ENCODE measurements at regions not wholly inside any gene's neighbourhood (a gene's known extent, or its start where the extent isn't known, plus 50 kb on each side); places are given as distances from the start of the nearest gene placed in this dataset.

- no peak for DNase-seq (ENCODE audit: extremely low spot score)
- CTCF ChIA-PET, result no interaction called here
- TF ChIP-seq BHLHE40 (IDR thresholded peaks at IDR 0.05; ENCODE audit: borderline replicate concordance), result no peak
- no peak for TF ChIP-seq SP1 (IDR thresholded peaks at IDR 0.05)
- no peak for TF ChIP-seq FOXM1 (IDR thresholded peaks at IDR 0.05; ENCODE audit: borderline replicate concordance)
- TF ChIP-seq HDGF (IDR thresholded peaks at IDR 0.05; ENCODE audit: borderline replicate concordance), result no peak
- no peak for TF ChIP-seq PKNOX1 (IDR thresholded peaks at IDR 0.05)
- no peak for TF ChIP-seq CTBP1 (IDR thresholded peaks at IDR 0.05; ENCODE audit: borderline replicate concordance)
- TF ChIP-seq TARDBP (IDR thresholded peaks at IDR 0.05), result no peak
- TF ChIP-seq ARNT (IDR thresholded peaks at IDR 0.05), result no peak
- no peak for TF ChIP-seq L3MBTL2 (conservative IDR thresholded peaks at IDR 0.05)
- POLR2A ChIA-PET, result no interaction called here
These were observed 592.5 kb downstream of the KCTD12 start for GRCh38 chr13:76293751-76294150.

- TF ChIP-seq ZNF384 (IDR thresholded peaks at IDR 0.05) (no peak), PKNOX1 (IDR thresholded peaks at IDR 0.05) (no peak), SP1 (IDR thresholded peaks at IDR 0.05) (no peak), ELF4 (IDR thresholded peaks at IDR 0.05) (no peak), FOXM1 (IDR thresholded peaks at IDR 0.05; ENCODE audit: borderline replicate concordance) (no peak), CTBP1 (IDR thresholded peaks at IDR 0.05; ENCODE audit: borderline replicate concordance) (no peak), FOXK2 (IDR thresholded peaks at IDR 0.05) (no peak), SUZ12 (IDR thresholded peaks at IDR 0.05) (no peak), FOXA1 (IDR thresholded peaks at IDR 0.05) (no peak), NFRKB (IDR thresholded peaks at IDR 0.05) (no peak)
- DNase-seq (ENCODE audit: extremely low spot score), result no peak
- POLR2A ChIA-PET, result no interaction called here
- CTCF ChIA-PET, result no interaction called here
These were observed 592.9 kb downstream of the KCTD12 start for GRCh38 chr13:76293346-76293745.

- TF ChIP-seq FOXK2 (IDR thresholded peaks at IDR 0.05) (no peak), FOXA1 (IDR thresholded peaks at IDR 0.05) (no peak), HDGF (IDR thresholded peaks at IDR 0.05; ENCODE audit: borderline replicate concordance) (no peak), ZNF384 (IDR thresholded peaks at IDR 0.05) (no peak), LEF1 (IDR thresholded peaks at IDR 0.05; ENCODE audit: borderline replicate concordance) (no peak), ARNT (IDR thresholded peaks at IDR 0.05) (no peak), PKNOX1 (IDR thresholded peaks at IDR 0.05) (no peak)
- no peak for DNase-seq (ENCODE audit: extremely low spot score)
- ChIA-PET POLR2A (no interaction called here), CTCF (no interaction called here)
These were observed 593.5 kb downstream of the KCTD12 start for GRCh38 chr13:76292726-76293125.

- CTCF ChIA-PET, result no interaction called here
- POLR2A ChIA-PET, result no interaction called here
- no peak for TF ChIP-seq ELF4 (IDR thresholded peaks at IDR 0.05)
- TF ChIP-seq SP1 (IDR thresholded peaks at IDR 0.05), result no peak
- TF ChIP-seq FOXM1 (IDR thresholded peaks at IDR 0.05; ENCODE audit: borderline replicate concordance), result no peak
- no peak for TF ChIP-seq HDGF (IDR thresholded peaks at IDR 0.05; ENCODE audit: borderline replicate concordance)
- TF ChIP-seq LEF1 (IDR thresholded peaks at IDR 0.05; ENCODE audit: borderline replicate concordance), result no peak
- no peak for TF ChIP-seq L3MBTL2 (conservative IDR thresholded peaks at IDR 0.05)
- TF ChIP-seq ZNF384 (IDR thresholded peaks at IDR 0.05), result no peak
- TF ChIP-seq FOXA1 (IDR thresholded peaks at IDR 0.05), result no peak
- TF ChIP-seq CTBP1 (IDR thresholded peaks at IDR 0.05; ENCODE audit: borderline replicate concordance), result no peak
- no peak for TF ChIP-seq TARDBP (IDR thresholded peaks at IDR 0.05)
- TF ChIP-seq ARNT (IDR thresholded peaks at IDR 0.05), result no peak
- TF ChIP-seq FOXK2 (IDR thresholded peaks at IDR 0.05), result no peak
- TF ChIP-seq BHLHE40 (IDR thresholded peaks at IDR 0.05; ENCODE audit: borderline replicate concordance), result no peak
- no peak for TF ChIP-seq NFRKB (IDR thresholded peaks at IDR 0.05)
- DNase-seq (ENCODE audit: extremely low spot score), result no peak
These were observed 594.2 kb downstream of the KCTD12 start for GRCh38 chr13:76292031-76292430.

GRCh38 chr13:76289558-76289957 lies 596.6 kb downstream of the KCTD12 start:
- TF ChIP-seq PKNOX1 (IDR thresholded peaks at IDR 0.05) (no peak), SUZ12 (IDR thresholded peaks at IDR 0.05) (no peak), BHLHE40 (IDR thresholded peaks at IDR 0.05; ENCODE audit: borderline replicate concordance) (no peak), HDGF (IDR thresholded peaks at IDR 0.05; ENCODE audit: borderline replicate concordance) (no peak), ARNT (IDR thresholded peaks at IDR 0.05) (no peak), LEF1 (IDR thresholded peaks at IDR 0.05; ENCODE audit: borderline replicate concordance) (no peak), ZNF384 (IDR thresholded peaks at IDR 0.05) (no peak), L3MBTL2 (conservative IDR thresholded peaks at IDR 0.05) (no peak), SP1 (IDR thresholded peaks at IDR 0.05) (no peak), TARDBP (IDR thresholded peaks at IDR 0.05) (no peak), FOXM1 (IDR thresholded peaks at IDR 0.05; ENCODE audit: borderline replicate concordance) (no peak), ELF4 (IDR thresholded peaks at IDR 0.05) (no peak), FOXK2 (IDR thresholded peaks at IDR 0.05) (no peak), CTBP1 (IDR thresholded peaks at IDR 0.05; ENCODE audit: borderline replicate concordance) (no peak), NFRKB (IDR thresholded peaks at IDR 0.05) (no peak), FOXA1 (IDR thresholded peaks at IDR 0.05) (no peak)
- no peak for DNase-seq (ENCODE audit: extremely low spot score)
- POLR2A ChIA-PET, result no interaction called here
- CTCF ChIA-PET, result no interaction called here

- CTCF ChIA-PET, result no interaction called here
- POLR2A ChIA-PET, result no interaction called here
- no peak for DNase-seq (ENCODE audit: extremely low spot score)
- no peak for TF ChIP-seq TARDBP (IDR thresholded peaks at IDR 0.05)
- TF ChIP-seq SP1 (IDR thresholded peaks at IDR 0.05), result no peak
- no peak for TF ChIP-seq ZNF384 (IDR thresholded peaks at IDR 0.05)
- TF ChIP-seq ELF4 (IDR thresholded peaks at IDR 0.05), result no peak
- TF ChIP-seq ARNT (IDR thresholded peaks at IDR 0.05), result no peak
- no peak for TF ChIP-seq PKNOX1 (IDR thresholded peaks at IDR 0.05)
- no peak for TF ChIP-seq CTBP1 (IDR thresholded peaks at IDR 0.05; ENCODE audit: borderline replicate concordance)
- TF ChIP-seq FOXM1 (IDR thresholded peaks at IDR 0.05; ENCODE audit: borderline replicate concordance), result no peak
- no peak for TF ChIP-seq BHLHE40 (IDR thresholded peaks at IDR 0.05; ENCODE audit: borderline replicate concordance)
- no peak for TF ChIP-seq NFRKB (IDR thresholded peaks at IDR 0.05)
- TF ChIP-seq LEF1 (IDR thresholded peaks at IDR 0.05; ENCODE audit: borderline replicate concordance), result no peak
- no peak for TF ChIP-seq FOXK2 (IDR thresholded peaks at IDR 0.05)
- TF ChIP-seq HDGF (IDR thresholded peaks at IDR 0.05; ENCODE audit: borderline replicate concordance), result no peak
- TF ChIP-seq SUZ12 (IDR thresholded peaks at IDR 0.05), result no peak
- no peak for TF ChIP-seq FOXA1 (IDR thresholded peaks at IDR 0.05)
These were observed 600.0 kb downstream of the KCTD12 start for GRCh38 chr13:76286178-76286577.

Measured in HEK293T (cell line).